NOMO-1 treated with dmso at 0.1 percent for 144 hours (cell line): ENCODE measurements at regions not wholly inside any gene's neighbourhood (a gene's known extent, or its start where the extent isn't known, plus 50 kb on each side); places are given as distances from the start of the nearest gene placed in this dataset.

Experiments used
- DNase-seq: peaks from one replicate; lab custom pipeline; 2025; ENCODE audit not compliant: unreplicated experiment; lab: John Stamatoyannopoulos, UW

DNA sequence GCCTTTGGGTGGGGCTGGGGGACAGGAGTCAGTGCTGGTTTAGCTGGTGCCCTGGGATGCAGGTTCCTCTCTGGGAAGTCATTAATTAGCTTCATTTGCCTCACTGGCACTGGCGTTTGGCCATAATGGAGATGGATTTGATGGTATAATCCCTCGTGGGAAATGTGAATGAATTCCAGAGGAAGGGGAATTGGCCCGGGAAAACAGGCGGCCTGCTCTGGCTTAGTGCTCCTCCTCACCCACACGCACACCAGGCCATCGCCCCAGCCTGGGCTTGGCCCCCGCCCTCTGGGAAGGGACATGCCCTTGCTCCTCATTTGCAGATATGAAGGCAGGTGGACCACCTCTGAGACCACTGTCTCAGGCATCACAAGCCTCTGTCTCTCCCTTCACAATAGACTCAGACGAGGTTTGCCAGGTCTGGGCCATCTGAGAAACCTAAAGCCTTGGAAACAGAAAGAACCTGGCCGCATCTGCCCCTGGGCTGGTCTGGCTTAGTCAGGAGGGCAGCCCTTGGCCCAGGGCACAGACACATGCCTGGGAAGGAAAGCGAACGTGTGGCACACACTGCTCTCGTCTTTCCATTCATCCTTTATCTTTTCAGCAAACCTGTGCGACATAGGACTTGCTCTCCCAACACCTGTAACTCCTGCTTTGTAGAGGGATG, 199.2 kb upstream of the CDH4 start:
- no peak for DNase-seq

DNA sequence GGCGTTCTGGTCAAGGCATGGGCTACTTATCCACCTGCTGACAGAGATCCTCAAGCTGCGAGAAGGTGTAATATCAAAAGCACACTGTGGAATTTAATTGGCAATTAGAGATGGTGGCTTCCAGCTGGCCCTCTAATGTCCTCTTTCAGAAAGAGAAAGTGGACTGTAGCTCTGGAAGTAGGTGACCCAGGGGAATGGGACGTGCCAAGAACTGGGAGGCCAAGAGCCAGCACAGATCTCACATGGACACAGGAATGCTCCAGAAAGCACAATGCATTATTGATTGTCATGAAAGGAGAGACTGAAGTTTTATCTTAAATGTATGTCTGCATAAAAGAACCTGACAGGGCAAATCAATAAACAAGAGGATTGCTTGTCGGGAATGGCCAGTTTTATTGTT, 198.6 kb upstream of the CDH4 start:
- DNase-seq = no peak

DNA sequence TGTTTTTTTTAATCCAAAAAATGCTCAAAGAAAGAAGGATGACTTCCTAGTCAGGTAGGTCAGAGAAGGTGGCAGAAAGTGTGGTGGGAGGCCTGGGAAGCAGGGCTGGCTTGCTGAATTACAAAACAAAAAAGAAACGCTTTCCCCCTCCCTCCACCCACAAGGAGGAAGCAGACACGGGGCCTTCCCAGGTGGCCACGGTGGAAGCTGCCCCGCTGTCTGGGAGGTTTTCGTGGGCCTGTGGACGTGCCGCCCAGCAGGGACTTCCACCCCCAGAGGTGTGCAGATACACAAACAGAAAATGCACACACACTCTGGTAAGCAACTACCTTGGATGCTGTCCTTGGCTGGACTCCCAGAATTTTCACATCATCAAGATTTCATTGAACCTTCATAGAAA, 198.2 kb upstream of the CDH4 start:
- DNase-seq = no peak

DNA sequence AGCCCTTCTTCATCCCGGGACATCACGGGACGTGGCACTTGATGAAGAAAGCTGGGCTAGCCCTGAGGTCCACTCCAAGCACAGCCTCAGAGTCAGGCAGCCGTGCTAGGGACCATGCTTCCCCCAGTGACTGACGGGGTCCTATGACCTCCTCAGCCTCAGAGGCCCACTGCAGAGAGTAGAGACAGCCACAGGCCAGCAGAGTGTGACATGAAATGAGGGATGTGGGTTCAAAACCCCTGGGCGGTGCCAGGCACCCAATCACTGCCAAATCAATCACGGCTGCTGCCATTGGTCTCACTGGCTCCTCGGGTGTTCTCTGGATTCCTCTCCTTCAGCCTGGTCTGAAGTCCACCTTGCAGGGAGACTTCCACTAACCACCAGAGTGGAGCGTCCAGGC, 197.7 kb upstream of the CDH4 start:
- no peak for DNase-seq

DNA sequence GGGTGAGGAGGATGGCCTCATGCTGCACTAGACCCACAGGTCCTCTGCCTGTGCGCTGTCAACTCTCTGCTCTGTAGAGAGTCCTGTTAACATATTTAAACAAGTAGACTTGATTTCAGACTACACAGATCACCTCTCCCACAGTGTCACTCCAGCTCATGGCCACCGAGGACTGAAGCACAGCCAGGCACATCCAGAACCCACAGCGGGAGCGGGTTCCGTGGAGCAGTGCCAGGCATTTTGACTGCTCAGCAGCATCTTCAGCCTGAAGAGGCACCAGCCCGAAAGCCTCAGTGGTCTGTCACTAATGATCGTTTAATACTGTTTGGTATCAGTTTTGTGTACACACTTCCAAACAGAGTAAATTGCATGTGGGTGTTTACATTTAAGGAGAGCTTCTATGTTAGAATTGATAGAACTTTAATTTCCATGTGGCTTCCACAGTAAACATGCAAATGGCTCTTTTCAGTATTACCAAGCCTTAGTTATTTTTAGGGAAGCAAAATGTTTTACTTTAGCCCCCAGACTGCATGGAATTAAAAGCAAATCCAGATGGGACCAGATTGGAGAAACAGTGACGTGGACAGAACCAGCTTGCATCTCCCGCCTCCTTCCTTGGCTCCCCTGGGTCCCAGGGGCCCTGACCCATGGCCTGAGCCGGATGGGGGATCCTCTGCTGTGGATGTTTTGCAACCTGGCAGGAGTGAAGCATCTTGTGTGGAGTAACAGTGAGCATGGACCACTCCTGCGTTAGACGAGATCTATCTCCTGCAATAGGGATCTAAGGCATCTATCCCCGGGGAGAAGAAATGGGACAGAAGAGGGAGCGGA, 196.7 kb upstream of the CDH4 start:
- DNase-seq = no peak

DNA sequence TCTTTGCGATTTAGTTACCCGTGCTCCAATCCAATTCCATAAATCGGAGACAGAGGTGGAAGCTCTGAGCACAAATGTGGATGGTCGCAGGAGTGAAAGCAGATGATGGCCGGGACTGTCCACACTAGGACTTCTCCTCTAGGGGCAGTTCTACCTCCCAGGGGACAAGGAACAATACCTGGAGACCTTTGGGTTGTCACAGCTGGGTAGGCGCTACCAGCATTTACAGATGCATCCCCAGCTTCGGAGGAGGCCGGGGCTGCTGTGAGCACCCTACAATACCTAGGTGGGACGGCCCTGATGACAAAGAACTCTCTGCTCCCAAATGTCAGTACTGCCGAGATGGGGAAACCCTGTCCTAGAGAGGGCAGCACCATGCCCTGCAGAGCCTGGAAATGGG, 195.9 kb upstream of the CDH4 start:
- DNase-seq = no peak

DNA sequence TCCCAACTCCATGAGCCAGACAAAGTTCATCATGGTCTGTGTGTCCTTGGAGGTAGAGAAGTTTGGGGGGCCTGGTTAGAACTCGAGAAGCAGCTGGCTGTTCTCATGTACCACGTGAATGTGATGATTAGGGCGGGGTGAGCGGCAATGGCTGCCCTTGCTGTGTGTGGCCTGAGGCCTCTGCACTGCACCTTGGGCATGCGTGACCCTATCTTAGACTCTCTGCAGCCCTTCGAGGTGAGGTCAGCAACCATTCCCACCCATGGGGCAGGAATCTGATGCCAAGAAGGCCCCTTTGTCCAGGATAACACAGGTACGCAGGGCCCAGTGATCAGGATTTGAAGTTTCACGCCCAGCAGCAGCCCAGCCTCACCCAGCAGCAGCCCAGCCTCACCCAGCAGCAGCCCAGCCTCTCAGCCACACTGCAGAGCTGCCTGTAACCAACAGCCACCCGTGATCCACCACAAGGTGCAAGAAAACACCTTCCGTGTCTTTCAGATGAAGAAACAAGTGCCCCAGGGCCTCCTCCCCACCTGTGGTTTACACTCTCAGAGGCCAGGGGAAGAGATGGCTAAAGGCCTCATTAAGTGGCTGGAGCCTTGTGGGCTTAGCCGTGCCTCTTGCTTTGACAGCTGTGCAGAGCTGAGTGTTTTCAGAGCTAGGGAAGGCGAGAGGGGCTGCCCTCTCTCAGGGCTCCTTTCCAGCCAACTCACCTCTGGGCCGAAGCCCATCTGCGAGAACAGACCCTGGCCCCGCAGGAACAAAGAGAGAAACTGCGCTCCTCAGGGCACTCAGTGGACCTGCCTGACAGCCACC, 195.2 kb upstream of the CDH4 start:
- no peak for DNase-seq

DNA sequence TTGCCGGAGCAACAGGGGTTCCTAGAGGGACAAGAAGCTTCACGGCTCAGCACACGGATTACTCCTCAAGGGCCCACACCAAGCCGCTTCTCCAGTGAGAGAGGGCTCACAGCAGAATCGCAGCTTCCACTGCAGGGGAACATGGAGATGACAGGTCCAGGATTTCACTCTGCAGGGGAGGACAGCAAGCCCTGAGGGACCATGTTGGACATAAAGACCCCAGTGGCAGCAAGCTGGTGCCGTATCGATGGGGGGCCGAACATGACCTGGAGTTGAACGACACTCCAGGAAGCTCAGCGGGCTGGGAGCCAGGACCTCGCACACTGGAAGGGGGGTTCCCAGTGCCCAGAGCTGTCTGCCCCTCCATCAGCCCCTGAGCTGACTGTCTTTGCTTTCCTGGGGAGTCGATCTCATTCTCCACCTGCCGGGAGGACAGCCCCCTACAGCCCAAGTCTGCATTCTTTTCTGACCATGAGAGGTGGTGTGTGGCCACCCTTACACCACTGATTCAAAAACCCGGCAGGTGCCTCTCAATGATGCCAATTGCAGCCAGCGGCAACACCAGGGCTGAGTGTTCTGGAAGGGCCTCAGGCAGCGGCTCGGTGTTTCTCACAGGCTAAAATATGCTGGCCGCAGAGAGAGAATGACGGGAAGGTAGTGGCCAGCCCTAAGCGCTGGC, 194.5 kb upstream of the CDH4 start:
- DNase-seq = no peak

DNA sequence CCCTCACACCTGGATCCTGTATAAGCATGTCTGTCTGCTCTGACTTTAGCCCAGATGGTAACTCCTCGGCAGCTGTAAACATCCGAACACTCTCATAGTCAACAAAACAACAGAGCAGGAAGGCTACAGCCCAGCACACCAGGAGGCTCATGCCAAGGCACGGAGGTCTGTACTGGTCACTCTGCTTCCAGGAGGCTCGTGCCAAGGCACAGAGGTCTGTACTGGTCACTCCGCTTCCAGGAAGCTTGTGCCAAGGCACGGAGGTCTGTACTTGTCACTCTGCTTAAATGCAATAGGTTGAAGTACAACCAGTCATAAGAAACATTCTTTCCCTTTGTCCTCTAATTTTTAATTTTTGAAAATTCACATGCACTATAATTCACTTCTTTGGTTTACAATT, 190.1 kb upstream of the CDH4 start:
- DNase-seq = no peak

DNA sequence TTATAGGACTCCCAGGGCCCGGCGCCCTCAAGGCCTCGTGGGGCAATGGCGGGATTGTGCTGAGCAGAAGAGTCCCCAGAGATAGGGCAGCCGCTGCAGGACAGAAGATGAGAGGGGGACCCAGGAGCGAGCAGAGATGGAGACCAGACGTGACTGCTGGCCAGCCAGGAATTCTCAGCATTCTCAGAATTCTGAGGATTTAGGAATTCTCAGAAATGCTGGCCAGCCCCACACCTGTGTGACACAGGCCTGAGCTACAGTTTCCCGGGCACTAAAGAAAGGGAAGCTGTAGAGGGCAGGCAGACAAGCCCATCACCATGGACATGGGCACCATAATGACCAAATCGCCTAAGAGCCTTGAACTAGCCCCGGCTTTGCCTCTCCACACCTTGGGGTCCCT, 186.2 kb upstream of the CDH4 start:
- no peak for DNase-seq

DNA sequence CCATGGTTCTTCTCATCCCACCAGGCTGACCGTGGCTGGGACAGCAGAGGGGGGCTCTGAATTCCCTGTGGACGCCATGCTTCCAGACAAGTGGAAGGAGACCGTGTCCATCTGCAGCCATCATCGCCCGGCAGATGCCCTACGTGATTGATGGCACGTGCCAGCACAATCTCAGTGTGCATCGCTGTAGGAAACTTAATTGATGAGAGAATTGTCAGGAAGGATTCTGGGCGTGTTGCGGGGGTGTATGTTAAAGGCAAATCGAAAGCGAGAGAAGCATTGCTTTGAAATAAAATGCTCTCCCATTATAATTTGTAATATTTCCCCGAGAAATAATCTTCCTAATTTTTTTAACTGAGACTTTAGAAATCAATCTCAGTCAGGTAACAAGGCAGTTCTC, 185.5 kb upstream of the CDH4 start:
- DNase-seq = no peak

DNA sequence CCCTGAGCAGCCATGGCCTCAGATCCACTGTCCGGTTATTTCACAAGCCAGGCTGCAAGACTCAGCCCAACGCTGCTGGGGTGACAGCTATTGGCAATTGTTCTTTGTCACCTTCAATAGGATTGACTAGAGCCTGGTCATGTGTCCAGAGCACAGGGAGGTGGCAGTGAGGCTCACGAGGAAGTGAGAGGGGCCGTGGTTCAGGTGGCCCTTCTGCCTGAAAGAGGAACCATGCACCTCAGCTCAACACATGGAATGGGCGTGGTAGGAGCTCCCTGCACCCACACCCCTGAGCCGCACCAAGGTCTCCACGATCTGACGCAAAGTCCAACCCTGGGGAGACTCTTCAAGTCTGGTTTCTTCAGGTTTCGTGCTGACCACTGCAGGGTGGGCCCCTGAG, 184.8 kb upstream of the CDH4 start:
- DNase-seq = no peak

DNA sequence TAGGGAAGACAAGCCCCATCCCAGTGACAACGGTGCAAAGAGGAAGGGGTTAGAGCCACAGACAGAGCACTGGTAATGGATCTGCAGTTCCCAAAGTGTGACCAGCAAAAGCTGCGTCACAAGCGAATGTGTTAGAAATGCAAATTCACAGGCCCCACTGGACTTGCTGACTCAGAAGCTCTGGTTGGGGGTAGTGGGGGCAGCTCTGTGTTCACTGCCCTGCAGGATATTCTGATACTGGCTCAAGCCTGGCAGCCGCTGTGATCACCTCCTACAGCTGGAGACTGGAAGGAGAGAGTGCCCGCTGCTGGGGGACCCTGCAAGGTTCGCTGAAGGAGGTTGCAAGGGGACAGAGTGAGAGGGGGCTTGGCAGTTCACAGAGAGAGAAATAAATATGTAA, 179.7 kb upstream of the CDH4 start:
- DNase-seq = no peak

DNA sequence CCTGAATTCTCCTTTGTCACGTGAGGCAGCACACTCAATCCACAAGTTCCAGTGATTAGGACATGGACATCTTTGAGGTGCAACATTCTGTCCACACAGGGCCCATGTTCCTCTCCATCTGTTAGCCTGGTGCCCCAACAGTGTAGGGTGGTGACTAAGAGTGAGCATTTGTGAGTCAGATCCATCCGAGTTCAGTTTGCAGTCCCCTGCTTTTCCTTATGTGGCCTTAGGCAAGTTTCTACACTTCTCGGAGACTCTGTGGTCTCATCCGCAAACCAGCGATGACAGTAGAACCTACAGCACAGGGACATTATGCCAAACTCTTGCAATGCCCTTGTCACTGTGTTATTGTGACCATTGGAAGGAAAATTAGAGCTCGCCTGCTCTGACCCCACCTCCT, 178.7 kb upstream of the CDH4 start:
- no peak for DNase-seq

DNA sequence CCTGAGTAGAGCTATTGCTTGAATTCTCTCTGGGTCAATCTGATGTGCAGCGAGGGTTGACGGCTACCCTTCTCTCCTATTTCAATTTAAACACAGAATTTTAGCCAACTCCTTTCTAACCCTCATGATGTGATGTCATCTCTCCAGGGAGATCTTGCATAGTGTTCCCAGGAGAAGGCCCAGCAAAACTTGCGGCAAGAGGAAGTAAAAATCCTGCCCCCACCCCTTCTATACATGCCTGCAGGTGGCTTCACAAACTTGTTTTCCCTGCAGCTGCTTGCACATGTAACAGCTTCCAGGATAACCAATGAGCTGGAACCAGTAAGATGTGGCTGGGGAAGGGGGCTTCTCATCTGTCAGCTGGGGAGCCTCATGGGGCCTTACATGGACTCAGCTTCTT, 169.3 kb upstream of the CDH4 start:
- DNase-seq = no peak

DNA sequence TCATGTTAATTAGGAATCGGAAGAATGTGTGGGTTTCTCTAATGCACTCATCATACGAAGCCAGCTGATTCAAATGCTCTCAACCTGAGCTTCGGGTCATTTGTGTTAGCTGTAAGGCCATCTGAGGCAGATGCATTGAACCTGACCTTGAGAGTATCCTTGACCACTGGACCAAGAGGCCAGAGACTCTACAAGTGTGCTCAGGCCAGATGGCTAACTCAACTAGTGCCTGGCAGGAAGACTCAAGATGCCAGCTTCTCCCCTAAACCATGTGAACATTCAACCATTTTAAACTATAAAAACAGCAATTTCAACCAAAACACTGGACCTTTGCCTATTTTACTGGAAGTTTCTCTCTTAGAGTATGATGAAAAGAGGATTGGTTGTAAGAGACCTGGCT, 168.6 kb upstream of the CDH4 start:
- DNase-seq = no peak

DNA sequence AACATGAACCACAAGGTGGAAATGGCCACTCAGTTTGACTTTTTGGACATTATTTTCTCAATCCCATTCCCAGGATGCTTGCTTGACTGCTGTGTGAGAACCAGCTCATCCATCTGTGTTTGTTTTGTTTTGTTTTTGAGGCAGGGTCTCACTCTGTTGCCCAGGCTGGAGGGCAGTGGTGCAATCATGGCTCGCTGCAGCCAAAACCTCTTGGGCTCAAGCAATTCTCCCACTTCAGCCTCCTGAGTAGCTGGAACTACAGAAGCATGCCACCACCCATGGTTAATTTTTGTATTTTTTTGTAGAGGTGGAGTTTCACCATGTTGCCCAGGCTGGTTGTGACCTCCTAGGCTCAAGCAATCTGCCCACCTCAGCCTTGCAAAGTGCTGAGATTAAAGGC, 166.0 kb upstream of the CDH4 start:
- no peak for DNase-seq

DNA sequence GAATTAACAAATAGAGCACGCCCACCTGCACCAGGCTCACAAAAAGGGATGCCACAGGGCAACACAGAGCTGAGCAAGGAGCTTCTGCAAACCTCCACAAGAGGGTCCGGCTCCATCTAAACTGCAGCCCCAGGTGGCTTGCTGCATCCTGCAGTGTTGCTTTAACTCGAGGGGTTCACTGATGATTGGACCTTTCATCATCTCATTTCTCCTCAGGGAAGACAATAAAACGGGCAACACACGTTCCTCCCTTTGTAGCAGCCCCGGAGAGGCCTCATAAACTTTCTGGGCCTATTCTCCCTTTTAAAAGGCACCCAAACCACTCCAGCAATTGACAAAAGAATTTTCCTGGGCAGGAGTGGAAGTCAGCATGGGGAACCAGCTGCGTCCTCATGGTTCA, 161.5 kb upstream of the CDH4 start:
- no peak for DNase-seq

DNA sequence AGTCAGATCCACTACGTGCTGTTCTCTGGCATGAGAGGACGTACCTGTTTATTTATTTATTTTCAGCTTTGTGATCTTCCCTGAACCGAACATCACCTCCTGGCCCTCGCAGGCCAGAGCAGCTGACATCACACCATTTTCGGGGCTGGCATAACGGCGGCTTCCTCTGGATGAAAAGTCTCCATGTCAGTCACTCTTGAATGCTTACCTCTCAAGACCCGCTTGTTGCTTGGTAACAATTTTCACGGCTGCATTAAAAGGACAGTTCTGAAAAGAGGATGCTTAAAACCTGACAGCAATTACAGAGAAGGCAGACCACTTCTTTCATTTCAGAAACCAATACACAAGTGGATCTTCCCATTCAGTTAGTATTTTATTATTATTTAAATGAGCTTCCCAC, 159.8 kb upstream of the CDH4 start:
- no peak for DNase-seq

DNA sequence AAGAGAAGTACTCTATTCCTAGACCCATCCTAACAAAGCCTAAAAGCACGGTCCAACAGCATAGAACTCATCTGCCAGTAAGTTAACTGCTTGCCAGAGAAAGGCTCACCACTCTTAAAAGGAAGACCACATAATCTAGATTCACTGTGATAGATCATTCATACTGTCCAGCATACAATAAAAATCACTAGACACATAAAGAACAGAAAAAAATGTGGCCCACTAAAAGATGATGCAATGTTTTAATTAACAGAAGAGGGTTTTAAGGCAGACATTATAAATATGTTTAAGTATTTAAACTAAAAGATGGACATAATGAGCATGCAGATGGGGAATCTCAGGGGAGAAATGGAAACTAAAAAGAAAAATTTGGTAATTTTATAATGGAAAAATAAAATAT, 157.5 kb upstream of the CDH4 start:
- DNase-seq = no peak

DNA sequence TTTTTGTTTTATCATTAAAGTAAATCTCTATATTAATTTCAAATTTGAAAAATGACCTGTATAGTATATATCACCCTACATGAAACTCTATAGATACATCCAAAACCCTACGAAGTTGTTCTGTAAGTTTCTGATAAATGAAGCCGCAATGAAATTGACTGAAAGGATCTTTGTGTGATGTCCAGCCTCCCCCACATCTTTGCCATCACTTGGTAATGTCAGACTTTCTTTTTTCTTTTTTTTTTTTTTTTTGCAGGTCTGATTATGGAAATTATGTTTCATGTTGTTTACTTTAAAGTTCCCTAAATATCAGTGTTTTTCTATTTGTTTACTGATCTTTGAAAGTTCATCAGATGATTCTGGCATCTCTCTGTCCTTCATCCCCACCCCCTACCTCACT, 155.6 kb upstream of the CDH4 start:
- no peak for DNase-seq

DNA sequence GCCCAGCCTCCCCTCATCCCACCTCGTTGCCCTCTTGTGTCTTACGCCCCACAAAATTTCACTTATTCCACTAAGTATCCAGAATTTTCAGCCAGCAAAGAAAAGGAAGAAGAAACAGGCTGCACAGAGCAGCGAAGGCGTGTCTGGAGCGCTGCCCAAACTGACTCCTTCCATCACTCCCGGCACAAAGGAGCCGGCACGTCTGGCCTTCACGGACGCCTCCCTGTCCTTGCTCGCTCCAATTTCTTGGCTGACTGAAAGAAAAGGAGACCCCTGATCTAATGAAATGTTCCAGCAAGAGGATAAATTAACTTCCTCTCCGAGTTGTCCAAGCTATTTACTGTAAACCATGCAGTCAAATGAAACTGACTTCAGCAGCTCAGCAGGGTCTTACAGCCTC, 152.3 kb upstream of the CDH4 start:
- DNase-seq = no peak
